HepG2 (cell line): ENCODE measurements at regions not wholly inside any gene's neighbourhood (a gene's known extent, or its start where the extent isn't known, plus 50 kb on each side); places are given as distances from the start of the nearest gene placed in this dataset.

ENCODE experiments used
- HNF4G ChIP-seq, 2 experiments: sonication (generic) in 1 of 2; formaldehyde crosslinking in 1 of 2; IDR thresholded peaks; 2 replicates each; pipeline versions ENCODE4 v1.4.0 to v1.6.1; 2011 to 2020; ENCODE audit warnings: borderline replicate concordance in 2 of 2, low read depth in 2 of 2, mild to moderate bottlenecking in 2 of 2, low read length in 1 of 2, missing genetic modification reagents in 1 of 2, moderate library complexity in 1 of 2
- ZNF629 ChIP-seq: sonication (generic); formaldehyde crosslinking; conservative IDR thresholded peaks from 2 replicates; pipeline ENCODE4 v1.5.0; 2020; ENCODE audit warnings: missing genetic modification reagents

- TF ChIP-seq HNF4G (IDR thresholded peaks at IDR 0.05; ENCODE audit: borderline replicate concordance, low read depth, low read length) (no peak), HNF4G (CRISPR knock-in tag; IDR thresholded peaks at IDR 0.05; ENCODE audit: borderline replicate concordance, low read depth) (no peak), ZNF629 (CRISPR knock-in tag) (no peak)
Observed at GRCh38 chr2:152238016-152238415, 62.5 kb upstream of the STAM2 start.
